SHP77 (cell line): ENCODE measurements at regions not wholly inside any gene's neighbourhood (a gene's known extent, or its start where the extent isn't known, plus 50 kb on each side); places are given as distances from the start of the nearest gene placed in this dataset.

ENCODE experiments used
- DNase-seq, 2 experiments: peaks; one replicate each; lab custom pipeline; 2025; lab: John Stamatoyannopoulos, UW

- no peak for DNase-seq
Observed at GRCh38 chr10:105727131-105727530, 1086.0 kb downstream of the SORCS3 start.

GRCh38 chr10:105726149-105726548, 1085.1 kb downstream of the SORCS3 start:
- no peak for DNase-seq

GRCh38 chr10:105725007-105725406, 1083.9 kb downstream of the SORCS3 start:
- DNase-seq: no peak

GRCh38 chr10:105718207-105718995, 1077.3 kb downstream of the SORCS3 start:
- DNase-seq: no peak

GRCh38 chr10:105714728-105715127, 1073.6 kb downstream of the SORCS3 start:
- DNase-seq: no peak

- no peak for DNase-seq
Observed at GRCh38 chr10:105707603-105708002, 1066.5 kb downstream of the SORCS3 start.

- no peak for DNase-seq
Observed at GRCh38 chr10:105706281-105707026, 1065.4 kb downstream of the SORCS3 start.

GRCh38 chr10:105702211-105702610, 1061.1 kb downstream of the SORCS3 start:
- no peak for DNase-seq

- DNase-seq: no peak
Observed at GRCh38 chr10:105700218-105700617, 1059.1 kb downstream of the SORCS3 start.

GRCh38 chr10:105699504-105699903, 1058.4 kb downstream of the SORCS3 start:
- no peak for DNase-seq

GRCh38 chr10:105698592-105698991, 1057.5 kb downstream of the SORCS3 start:
- DNase-seq: no peak

GRCh38 chr10:105697290-105697780, 1056.2 kb downstream of the SORCS3 start:
- no peak for DNase-seq

GRCh38 chr10:105691811-105692210, 1050.7 kb downstream of the SORCS3 start:
- peak in 1 of 2 experiments; percentile 17 for DNase-seq

- no peak for DNase-seq
Observed at GRCh38 chr10:105682911-105683310, 1041.8 kb downstream of the SORCS3 start.

GRCh38 chr10:105681051-105681450, 1040.0 kb downstream of the SORCS3 start:
- DNase-seq: no peak

- no peak for DNase-seq
Observed at GRCh38 chr10:105679781-105680180, 1038.7 kb downstream of the SORCS3 start.

GRCh38 chr10:105675333-105675732, 1034.2 kb downstream of the SORCS3 start:
- no peak for DNase-seq

- DNase-seq: no peak
Observed at GRCh38 chr10:105674448-105674847, 1033.4 kb downstream of the SORCS3 start.

GRCh38 chr10:105658696-105659095, 1017.6 kb downstream of the SORCS3 start:
- no peak for DNase-seq

- no peak for DNase-seq
Observed at GRCh38 chr10:105656856-105657255, 1015.8 kb downstream of the SORCS3 start.

GRCh38 chr10:105650306-105650705, 1009.2 kb downstream of the SORCS3 start:
- no peak for DNase-seq

- DNase-seq: no peak
Observed at GRCh38 chr10:105647354-105647753, 1006.3 kb downstream of the SORCS3 start.

GRCh38 chr10:105644978-105645377, 1003.9 kb downstream of the SORCS3 start:
- no peak for DNase-seq
